ENCODE measurements at regions not wholly inside any gene's neighbourhood (a gene's known extent, or its start where the extent isn't known, plus 50 kb on each side); places are given as distances from the start of the nearest gene placed in this dataset.
A peak's percentile ranks its signal among the peaks of the same experiment; 100 is the strongest.

DNA sequence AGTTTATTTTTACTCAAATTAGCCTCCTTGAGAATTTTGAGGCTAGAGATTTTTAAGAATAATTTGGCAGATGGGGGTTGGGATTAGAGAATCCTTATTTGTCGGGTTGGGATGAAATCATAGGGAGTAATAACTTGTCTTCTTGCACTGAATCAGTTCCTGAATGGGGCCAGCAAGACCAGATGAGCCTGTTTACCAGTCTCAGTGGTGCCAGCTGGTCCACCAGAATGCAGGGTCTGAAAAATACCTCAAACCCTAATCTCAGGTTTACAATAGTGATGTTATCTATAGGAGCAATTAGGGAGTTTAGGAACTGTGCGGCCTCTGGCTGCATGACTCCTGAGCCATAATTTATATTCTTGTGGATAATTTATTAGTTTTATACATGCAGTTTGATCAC lies 705.9 kb upstream of the AGA start:
- SMC1A ChIA-PET (ENCODE audit: uncharacterized antibody, unreplicated experiment) = no interaction called here
- no peak overlapping the region for H3K9ac ChIP-seq (ENCODE audit: control insufficient read depth, insufficient read depth, low read length)
- no peak for ATAC-seq
- no TSS peak for BruUV-seq (replicated peaks)
- CTCF ChIA-PET = no interaction called here
- intact Hi-C loops (cut with micrococcal nuclease; ENCODE audit: unreplicated experiment) (no loop called here), in situ Hi-C loops (cut with MboI) (no loop called here)
- no peaks in the 10 kb centered on the region for H3K79me2 ChIP-seq (ENCODE audit: control insufficient read depth, insufficient read depth, low read length)
- H3K36me3 ChIP-seq (ENCODE audit: control insufficient read depth in 2 of 2, insufficient read depth in 2 of 2, low read length in 1 of 2) = no peaks in the 10 kb centered on the region
- H3K4me1 ChIP-seq (ENCODE audit: control insufficient read depth, insufficient read depth, low read length) = no peaks in the 10 kb centered on the region
- DNase-seq (ENCODE audit: low read depth, low spot score) = no peak
- H3K27ac ChIP-seq (ENCODE audit: control insufficient read depth, insufficient read depth) = no peak overlapping the region
- FAIRE-seq = no peak
- WGBS (ENCODE audit: insufficient coverage, insufficient replicate concordance, low lambda C conversion rate, missing lambda C conversion rate) = 21% methylated on average over 2 of the region's 2 CpGs
- H3K9me3 ChIP-seq (replicated peaks; ENCODE audit: control insufficient read depth, insufficient read depth, low read length) = no peaks in the 10 kb centered on the region
- H4K20me1 ChIP-seq (ENCODE audit: control insufficient read depth, insufficient read depth) = no peaks in the 10 kb centered on the region
- H3K27me3 ChIP-seq (replicated peaks in 1 of 2; ENCODE audit: control insufficient read depth in 2 of 2, insufficient read depth in 2 of 2, low read length in 1 of 2) = no peaks in the 10 kb centered on the region
- no peak overlapping the region for H3K4me3 ChIP-seq
- RAD21 ChIA-PET (ENCODE audit: unreplicated experiment) = no interaction called here
- POLR2A ChIA-PET = no interaction called here
- no peak overlapping the region for H3K4me2 ChIP-seq (ENCODE audit: control insufficient read depth, insufficient read depth)
- H2AFZ ChIP-seq (ENCODE audit: control insufficient read depth, low read depth, low read length) = no peak overlapping the region
- TF ChIP-seq POLR2AphosphoS2 (IDR thresholded peaks at IDR 0.05; ENCODE audit: low read depth, low read length) (no peak), MEF2A (IDR thresholded peaks at IDR 0.05; ENCODE audit: insufficient read depth, low read depth, low read length) (no peak)
- TF ChIP-seq, protein P1, sequence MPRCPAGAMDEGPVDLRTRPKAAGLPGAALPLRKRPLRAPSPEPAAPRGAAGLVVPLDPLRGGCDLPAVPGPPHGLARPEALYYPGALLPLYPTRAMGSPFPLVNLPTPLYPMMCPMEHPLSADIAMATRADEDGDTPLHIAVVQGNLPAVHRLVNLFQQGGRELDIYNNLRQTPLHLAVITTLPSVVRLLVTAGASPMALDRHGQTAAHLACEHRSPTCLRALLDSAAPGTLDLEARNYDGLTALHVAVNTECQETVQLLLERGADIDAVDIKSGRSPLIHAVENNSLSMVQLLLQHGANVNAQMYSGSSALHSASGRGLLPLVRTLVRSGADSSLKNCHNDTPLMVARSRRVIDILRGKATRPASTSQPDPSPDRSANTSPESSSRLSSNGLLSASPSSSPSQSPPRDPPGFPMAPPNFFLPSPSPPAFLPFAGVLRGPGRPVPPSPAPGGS (IDR thresholded peaks at IDR 0.05; ENCODE audit: borderline replicate concordance, insufficient read depth, low read depth, low read length, poor library complexity, severe bottlenecking) = no peak

DNA sequence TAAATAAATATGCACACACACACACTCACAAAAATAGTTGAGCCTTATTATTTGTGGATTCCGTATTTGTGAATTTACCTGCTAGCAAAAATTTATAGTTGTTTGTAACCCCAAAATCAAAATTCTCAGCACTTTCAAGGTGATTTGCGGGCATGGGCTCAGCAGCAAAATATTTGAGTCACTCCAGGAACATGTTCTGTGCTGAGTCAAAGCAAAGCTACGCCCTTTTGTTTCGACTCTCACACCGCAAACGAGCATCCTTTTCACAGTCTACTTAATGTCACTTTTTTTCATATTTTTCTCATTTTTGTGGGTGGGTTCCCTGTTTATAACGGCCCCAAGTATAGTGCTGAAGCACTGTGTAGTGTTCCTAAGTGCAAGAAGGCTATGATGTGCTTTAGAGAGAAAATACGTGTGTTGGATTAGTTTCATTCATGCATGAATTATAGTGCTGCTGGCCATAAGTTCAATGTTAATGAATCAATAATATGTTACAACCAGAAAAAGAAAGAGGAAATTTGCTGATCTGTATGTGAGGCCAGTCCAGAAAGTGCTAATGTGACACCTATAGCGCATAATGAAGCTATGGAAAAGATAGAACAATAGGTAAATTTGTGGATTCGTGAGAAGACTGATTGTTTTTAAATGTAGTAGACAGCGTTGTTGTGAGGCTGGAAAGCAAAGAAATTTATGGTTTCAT lies 723.2 kb upstream of the AGA start:
- no peak for TF ChIP-seq YBX1 (IDR thresholded peaks at IDR 0.05)
- TF ChIP-seq, protein P2, sequence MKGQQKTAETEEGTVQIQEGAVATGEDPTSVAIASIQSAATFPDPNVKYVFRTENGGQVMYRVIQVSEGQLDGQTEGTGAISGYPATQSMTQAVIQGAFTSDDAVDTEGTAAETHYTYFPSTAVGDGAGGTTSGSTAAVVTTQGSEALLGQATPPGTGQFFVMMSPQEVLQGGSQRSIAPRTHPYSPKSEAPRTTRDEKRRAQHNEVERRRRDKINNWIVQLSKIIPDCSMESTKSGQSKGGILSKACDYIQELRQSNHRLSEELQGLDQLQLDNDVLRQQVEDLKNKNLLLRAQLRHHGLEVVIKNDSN (IDR thresholded peaks at IDR 0.05; ENCODE audit: borderline replicate concordance, extremely low read length, insufficient read depth, low read depth, low read length) = no peak
- Histone ChIP-seq H3K27ac (ENCODE audit: control insufficient read depth, insufficient read depth) (no peak overlapping the region), H3K27me3 (replicated peaks in 1 of 2; ENCODE audit: control insufficient read depth in 2 of 2, insufficient read depth in 2 of 2, low read length in 1 of 2) (no peaks in the 10 kb centered on the region), H3K4me2 (ENCODE audit: control insufficient read depth, insufficient read depth) (no peak overlapping the region), H3K9ac (ENCODE audit: control insufficient read depth, insufficient read depth, low read length) (no peak overlapping the region), H3K4me1 (ENCODE audit: control insufficient read depth, insufficient read depth, low read length) (no peaks in the 10 kb centered on the region), H2AFZ (ENCODE audit: control insufficient read depth, low read depth, low read length) (no peak overlapping the region), H4K20me1 (ENCODE audit: control insufficient read depth, insufficient read depth) (no peaks in the 10 kb centered on the region), H3K79me2 (ENCODE audit: control insufficient read depth, insufficient read depth, low read length) (no peaks in the 10 kb centered on the region), H3K4me3 (no peak overlapping the region), H3K9me3 (replicated peaks; ENCODE audit: control insufficient read depth, insufficient read depth, low read length) (no peaks in the 10 kb centered on the region), H3K36me3 (ENCODE audit: control insufficient read depth in 2 of 2, insufficient read depth in 2 of 2, low read length in 1 of 2) (no peaks in the 10 kb centered on the region)
- CTCF ChIA-PET = no interaction called here
- POLR2A ChIA-PET = no interaction called here
- in situ Hi-C loops (cut with MboI) = no loop called here
- SMC1A ChIA-PET (ENCODE audit: uncharacterized antibody, unreplicated experiment) = no interaction called here
- BruUV-seq (replicated peaks) = no TSS peak
- peak; percentile 71 for ATAC-seq
- intact Hi-C loops (cut with micrococcal nuclease; ENCODE audit: unreplicated experiment) = no loop called here
- RAD21 ChIA-PET (ENCODE audit: unreplicated experiment) = no interaction called here
- FAIRE-seq = no peak
- DNase-seq (ENCODE audit: low read depth, low spot score) = no peak
- 23% methylated on average over 11 of the region's 11 CpGs for WGBS (ENCODE audit: insufficient coverage, insufficient replicate concordance, low lambda C conversion rate, missing lambda C conversion rate)

Data from GM12878 (cell line).